Omental fat pad (tissue), 3 donors: ENCODE measurements at regions not wholly inside any gene's neighbourhood (a gene's known extent, or its start where the extent isn't known, plus 50 kb on each side); places are given as distances from the start of the nearest gene placed in this dataset.

Experiments used
- ATAC-seq: fragments of 150-250 bp; one replicate; pipeline ENCODE4 v1.9.1; 2016; ENCODE audit warnings: mild to moderate bottlenecking, moderate library complexity; ENCODE audit not compliant: low FRiP score
- DNase-seq: peaks from one replicate; pipeline ENCODE4 v3.0.0-alpha.2; 2019; ENCODE audit warnings: low spot score
- TF ChIP-seq, protein P1 (sequence below), 3 donors: fragments of 450-650 bp; IDR thresholded peaks; one replicate each; pipeline ENCODE4 v1.5.1; 2016 to 2017; ENCODE audit warnings: antibody characterized with exemption in 3 of 3, mild to moderate bottlenecking in 3 of 3, moderate library complexity in 2 of 3

DNA sequence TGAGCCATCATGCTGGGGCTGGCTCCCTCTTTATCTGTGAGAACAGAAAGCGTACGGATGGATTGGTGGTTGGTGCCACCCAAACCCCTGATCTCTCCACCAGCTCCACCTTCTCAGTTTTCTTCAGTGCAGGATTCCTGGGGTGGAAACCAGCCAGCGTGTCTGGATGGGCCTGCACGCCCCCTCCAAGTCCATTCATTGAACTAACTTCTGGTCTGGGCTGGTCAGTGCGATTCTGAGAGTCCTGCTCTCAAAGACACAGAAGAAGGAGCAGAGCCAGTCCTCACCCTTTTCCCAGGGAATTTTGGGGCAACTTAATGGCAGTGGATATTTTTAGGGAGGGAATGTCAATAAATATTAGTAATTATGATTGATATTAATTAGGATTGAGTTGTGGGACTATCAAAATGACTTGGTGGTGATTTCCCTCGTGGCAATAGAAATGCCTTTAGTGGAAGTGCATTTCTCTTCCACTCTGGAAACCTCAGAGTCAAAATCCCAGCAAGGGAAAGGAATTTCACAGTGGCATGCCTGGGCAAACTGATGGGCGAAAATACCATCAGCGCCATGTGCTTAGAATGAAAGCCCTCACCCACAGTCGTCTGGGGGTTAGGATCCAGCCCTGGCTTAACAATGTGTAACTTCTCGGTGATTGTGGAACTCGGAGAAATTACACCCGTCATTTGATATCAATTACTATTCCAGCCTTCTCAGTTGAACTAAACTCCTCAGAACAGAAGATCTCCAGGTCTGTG is 69.3 kb upstream of the EEPD1 start:
- TF ChIP-seq, protein P1, sequence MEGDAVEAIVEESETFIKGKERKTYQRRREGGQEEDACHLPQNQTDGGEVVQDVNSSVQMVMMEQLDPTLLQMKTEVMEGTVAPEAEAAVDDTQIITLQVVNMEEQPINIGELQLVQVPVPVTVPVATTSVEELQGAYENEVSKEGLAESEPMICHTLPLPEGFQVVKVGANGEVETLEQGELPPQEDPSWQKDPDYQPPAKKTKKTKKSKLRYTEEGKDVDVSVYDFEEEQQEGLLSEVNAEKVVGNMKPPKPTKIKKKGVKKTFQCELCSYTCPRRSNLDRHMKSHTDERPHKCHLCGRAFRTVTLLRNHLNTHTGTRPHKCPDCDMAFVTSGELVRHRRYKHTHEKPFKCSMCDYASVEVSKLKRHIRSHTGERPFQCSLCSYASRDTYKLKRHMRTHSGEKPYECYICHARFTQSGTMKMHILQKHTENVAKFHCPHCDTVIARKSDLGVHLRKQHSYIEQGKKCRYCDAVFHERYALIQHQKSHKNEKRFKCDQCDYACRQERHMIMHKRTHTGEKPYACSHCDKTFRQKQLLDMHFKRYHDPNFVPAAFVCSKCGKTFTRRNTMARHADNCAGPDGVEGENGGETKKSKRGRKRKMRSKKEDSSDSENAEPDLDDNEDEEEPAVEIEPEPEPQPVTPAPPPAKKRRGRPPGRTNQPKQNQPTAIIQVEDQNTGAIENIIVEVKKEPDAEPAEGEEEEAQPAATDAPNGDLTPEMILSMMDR (IDR thresholded peaks at IDR 0.05): no peak
- ATAC-seq (no peak), DNase-seq (no peak)

DNA sequence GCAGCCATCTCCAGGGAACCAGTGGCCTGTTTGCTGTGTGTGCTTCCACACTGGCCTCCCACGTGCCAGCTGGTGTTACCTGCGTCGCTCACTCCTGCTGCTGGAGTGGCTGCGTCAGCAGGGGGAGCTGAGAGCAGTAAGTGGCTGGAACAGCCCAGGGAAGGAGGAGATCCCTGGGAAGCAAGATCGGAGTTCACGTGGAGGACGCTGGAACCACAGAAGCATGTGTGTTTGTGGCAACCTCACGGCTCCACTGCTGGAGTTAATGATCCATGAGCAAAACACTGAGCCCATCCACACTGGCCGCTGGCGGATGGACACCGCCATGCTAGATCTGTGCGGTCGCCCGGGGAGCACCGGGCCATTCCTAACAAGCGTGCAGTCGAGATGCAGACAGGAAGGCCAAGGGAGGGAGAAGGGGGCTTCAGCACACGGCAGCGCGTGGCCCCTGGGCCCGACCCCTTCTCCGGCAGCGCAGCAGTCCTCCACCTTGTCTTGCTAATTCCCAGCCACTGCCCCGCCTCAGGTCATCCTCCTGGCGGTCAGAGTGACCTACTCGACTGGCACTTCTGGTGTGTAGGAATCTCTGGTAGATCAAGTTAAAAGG is 68.5 kb upstream of the EEPD1 start:
- TF ChIP-seq, protein P1 (IDR thresholded peaks at IDR 0.05): no peak
- ATAC-seq: no peak
- DNase-seq: no peak

DNA sequence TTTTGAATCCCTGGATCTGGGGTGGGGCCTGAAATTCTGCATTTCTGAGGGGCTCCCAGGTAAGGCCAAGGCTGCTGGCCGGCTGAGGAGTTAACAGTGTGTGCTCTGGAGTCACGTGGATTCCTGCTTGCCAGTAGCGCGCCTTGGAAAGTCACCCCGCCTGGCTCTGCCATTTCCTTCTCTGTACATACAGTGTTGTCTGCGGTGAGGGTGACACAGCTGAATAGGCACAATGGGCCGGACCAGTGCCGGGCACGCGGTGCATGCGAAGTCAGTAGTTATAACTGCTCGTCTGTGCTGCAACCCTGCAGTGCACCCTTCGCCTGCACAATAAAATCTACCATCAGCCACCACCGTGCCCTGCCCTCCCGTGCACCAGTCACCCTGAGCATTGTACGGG is 68.0 kb upstream of the EEPD1 start:
- TF ChIP-seq, protein P1 (IDR thresholded peaks at IDR 0.05): no peak
- DNase-seq (no peak), ATAC-seq (no peak)

DNA sequence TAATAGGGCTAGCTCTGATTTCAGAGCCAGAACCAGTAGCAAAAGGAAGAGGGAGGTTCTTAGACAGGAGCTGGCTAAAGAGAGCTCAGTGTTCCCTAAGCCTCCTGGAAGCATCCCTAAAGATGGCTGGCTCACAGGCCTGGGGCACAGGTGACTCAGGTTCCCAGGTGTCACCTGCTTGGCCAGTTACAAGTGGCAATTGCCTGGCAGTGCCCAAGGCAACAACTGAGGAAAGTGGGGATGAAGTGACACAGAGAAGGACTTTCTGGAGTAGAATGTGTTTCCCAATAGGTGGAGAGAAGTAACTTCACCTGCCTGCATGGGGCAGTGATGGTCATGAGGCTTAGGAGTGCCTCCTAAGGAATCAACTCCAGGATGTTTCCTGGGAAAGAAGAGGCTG is 66.5 kb upstream of the EEPD1 start:
- TF ChIP-seq, protein P1 (IDR thresholded peaks at IDR 0.05): no peak
- ATAC-seq (no peak), DNase-seq (no peak)

DNA sequence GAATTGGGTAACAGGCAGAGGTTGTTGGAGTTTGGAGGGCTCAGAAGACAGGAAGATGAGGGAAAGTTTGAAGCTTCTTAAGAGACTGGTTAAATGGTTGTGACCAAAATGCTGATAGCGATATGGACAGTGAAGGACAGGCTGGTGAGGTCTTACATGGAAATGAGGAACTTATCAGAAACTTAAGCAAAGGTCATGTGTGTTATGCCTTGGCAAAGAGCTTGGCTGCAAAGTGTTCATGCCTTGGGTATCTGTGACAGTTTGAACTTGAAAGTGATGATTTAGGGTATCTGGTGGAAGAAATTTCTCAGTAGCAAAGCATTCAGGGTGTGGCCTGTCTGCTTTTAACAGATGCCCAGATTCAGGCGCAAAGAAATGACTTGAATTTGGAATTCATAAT is 64.5 kb upstream of the EEPD1 start:
- TF ChIP-seq, protein P1 (IDR thresholded peaks at IDR 0.05): no peak

DNA sequence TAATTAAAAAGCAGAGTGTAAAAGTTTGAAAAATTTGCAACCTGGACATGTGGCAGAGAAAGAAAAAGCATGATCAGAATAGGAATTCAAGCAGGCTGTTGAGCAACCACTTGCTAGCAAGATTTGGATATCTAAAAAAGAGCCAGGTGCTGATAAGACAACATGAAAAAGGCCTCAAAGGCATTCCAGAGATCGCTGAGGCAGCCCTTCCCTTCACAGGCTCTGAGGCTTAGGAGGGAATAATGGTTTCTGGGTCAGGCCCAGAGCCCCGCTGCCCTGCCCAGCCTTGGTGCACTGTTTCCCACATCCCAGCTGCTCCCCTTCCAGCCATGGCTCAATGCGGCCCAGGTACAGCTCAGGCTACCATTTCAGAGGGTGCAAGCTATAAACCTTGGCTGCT is 64.1 kb upstream of the EEPD1 start:
- DNase-seq: no peak
- TF ChIP-seq, protein P1 (IDR thresholded peaks at IDR 0.05): no peak
- ATAC-seq: no peak

More for the DNA sequence above, 64.5 kb upstream of the EEPD1 start:
- ATAC-seq: no peak
- no peak for DNase-seq
